OCI-LY7 (cell line): ENCODE measurements at regions not wholly inside any gene's neighbourhood (a gene's known extent, or its start where the extent isn't known, plus 50 kb on each side); places are given as distances from the start of the nearest gene placed in this dataset.

ENCODE experiments used
- BruUV-seq: library from RNA; stranded (reverse); fragments of 400-500 nt; replicated peaks from 2 replicates; lab custom pipeline; 2021; lab: Mats Ljungman, UMichigan
- CTCF ChIA-PET: fragments of 300-600 bp; sonication (Branson Sonifier 250); formaldehyde crosslinking; loops from one replicate; lab custom pipeline; 2022; ENCODE audit warnings: antibody characterized with exemption; ENCODE audit not compliant: unreplicated experiment; lab: Charles Lee
- POLR2A ChIA-PET: fragments of 300-600 bp; sonication (Branson Sonifier 250); formaldehyde crosslinking; loops from one replicate; lab custom pipeline; 2022; ENCODE audit warnings: antibody characterized with exemption; lab: Charles Lee
- DNase-seq: peaks from one replicate; pipeline ENCODE4 v3.0.0-alpha.2; 2015; ENCODE audit warnings: low spot score
- H2AFZ ChIP-seq: fragments of 200-600 bp; sonication (generic), shearing (Covaris generic); 2 replicates; pipeline ENCODE4 v1.6.1; 2014; ENCODE audit warnings: mild to moderate bottlenecking, antibody characterized with exemption, low read length, moderate library complexity
- H3K27ac ChIP-seq: fragments of 200-600 bp; sonication (generic); 2 replicates; pipeline ENCODE4 v1.5.1; 2014; ENCODE audit warnings: mixed run types, low read depth, mild to moderate bottlenecking, moderate library complexity, low read length, inconsistent platforms; ENCODE audit not compliant: poor library complexity, severe bottlenecking
- H3K36me3 ChIP-seq: fragments of 200-600 bp; sonication (generic); 2 replicates; pipeline ENCODE4 v1.6.1; 2014; ENCODE audit warnings: mild to moderate bottlenecking, antibody characterized with exemption, low read length, moderate library complexity, mixed read lengths; ENCODE audit not compliant: insufficient read depth
- H3K4me1 ChIP-seq: fragments of 200-600 bp; sonication (generic); 2 replicates; pipeline ENCODE4 v1.5.1; 2014; ENCODE audit warnings: mild to moderate bottlenecking, low read length; ENCODE audit not compliant: insufficient read depth, poor library complexity, severe bottlenecking
- H3K4me2 ChIP-seq: fragments of 200-600 bp; sonication (generic); 2 replicates; pipeline ENCODE4 v1.6.1; 2014; ENCODE audit warnings: mild to moderate bottlenecking, low read length
- H3K4me3 ChIP-seq: fragments of 200-600 bp; sonication (generic); 2 replicates; pipeline ENCODE4 v1.5.1; 2014; ENCODE audit warnings: mild to moderate bottlenecking, low read depth, low read length; ENCODE audit not compliant: poor library complexity, severe bottlenecking
- H3K79me2 ChIP-seq: fragments of 200-600 bp; sonication (generic); 2 replicates; pipeline ENCODE4 v1.6.1; 2016; ENCODE audit warnings: low read depth, mild to moderate bottlenecking, low read length, moderate library complexity, mixed read lengths; ENCODE audit not compliant: insufficient read depth
- H3K9me2 ChIP-seq: fragments of 200-600 bp; sonication (generic); 2 replicates; pipeline ENCODE4 v1.6.1; 2016; ENCODE audit warnings: mild to moderate bottlenecking, low read length, mixed read lengths; ENCODE audit not compliant: insufficient read depth
- H3K9me3 ChIP-seq: fragments of 200-600 bp; sonication (generic); 2 replicates; pipeline ENCODE4 v1.6.1; 2014; ENCODE audit warnings: mild to moderate bottlenecking, mixed run types, low read length, mixed read lengths
- H4K20me1 ChIP-seq: fragments of 200-600 bp; sonication (generic); 2 replicates; pipeline ENCODE4 v1.6.1; 2014; ENCODE audit warnings: mild to moderate bottlenecking, antibody characterized with exemption, low read length, moderate library complexity, mixed read lengths; ENCODE audit not compliant: insufficient read depth
- CTCF ChIP-seq: fragments of 200-600 bp; sonication (generic); conservative IDR thresholded peaks from 2 replicates; pipeline ENCODE4 v1.5.1; 2014; ENCODE audit warnings: mild to moderate bottlenecking, antibody characterized with exemption, low read length, moderate library complexity, mixed read lengths
- EZH2phosphoT487 ChIP-seq: fragments of 200-600 bp; sonication (generic); IDR thresholded peaks from 2 replicates; pipeline ENCODE4 v1.6.1; 2018; ENCODE audit warnings: low read depth, borderline replicate concordance, mild to moderate bottlenecking, mixed run types, antibody characterized with exemption, low read length, moderate library complexity, mixed read lengths
- intact Hi-C: fragments of 100-400 bp; cut with micrococcal nuclease; formaldehyde crosslinking; loops from one replicate; pipeline ENCODE4 v1.10.0; 2022; ENCODE audit not compliant: unreplicated experiment

DNA sequence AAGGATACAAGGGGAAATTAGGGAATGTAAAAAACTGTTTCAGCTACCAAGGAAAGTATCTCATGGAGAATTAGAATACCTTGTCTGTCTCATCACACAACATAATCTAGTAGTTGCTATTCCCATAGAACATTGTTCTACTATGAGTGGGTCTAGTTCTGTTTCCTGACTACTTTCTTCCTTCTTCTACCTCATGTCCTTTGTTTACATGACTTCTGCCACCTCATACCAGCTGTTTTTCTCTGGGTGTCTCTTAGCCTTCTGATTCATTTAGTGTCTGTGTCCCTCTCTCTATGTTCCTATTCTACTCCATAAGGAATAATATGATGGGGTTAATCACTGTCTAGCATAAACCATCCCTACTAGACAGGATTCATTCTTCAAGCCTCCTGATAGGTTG, 887.3 kb downstream of the DIAPH3 start:
- H3K4me2 ChIP-seq: no peak overlapping the region
- POLR2A ChIA-PET: interaction anchor here (0.5 to 0.7 kb wide), 2 partner anchors 325 to 513 kb away, joined by 3 to 4 read pairs; no protein-coding TSS in a partner anchor
- intact Hi-C loops: no loop called here
- CTCF ChIA-PET: no interaction called here
- no peak overlapping the region for H2AFZ ChIP-seq
- no peak for DNase-seq
- H3K79me2 ChIP-seq: no peaks in the 10 kb centered on the region
- BruUV-seq: no TSS peak
- H3K36me3 ChIP-seq: no peaks in the 10 kb centered on the region
- H3K4me3 ChIP-seq: no peak overlapping the region
- no peaks in the 10 kb centered on the region for H4K20me1 ChIP-seq
- H3K4me1 ChIP-seq: no peaks in the 10 kb centered on the region
- TF ChIP-seq CTCF (no peak), EZH2phosphoT487 (no peak)
- no peaks in the 10 kb centered on the region for H3K9me2 ChIP-seq
- H3K9me3 ChIP-seq: no peaks in the 10 kb centered on the region
- no peak overlapping the region for H3K27ac ChIP-seq

DNA sequence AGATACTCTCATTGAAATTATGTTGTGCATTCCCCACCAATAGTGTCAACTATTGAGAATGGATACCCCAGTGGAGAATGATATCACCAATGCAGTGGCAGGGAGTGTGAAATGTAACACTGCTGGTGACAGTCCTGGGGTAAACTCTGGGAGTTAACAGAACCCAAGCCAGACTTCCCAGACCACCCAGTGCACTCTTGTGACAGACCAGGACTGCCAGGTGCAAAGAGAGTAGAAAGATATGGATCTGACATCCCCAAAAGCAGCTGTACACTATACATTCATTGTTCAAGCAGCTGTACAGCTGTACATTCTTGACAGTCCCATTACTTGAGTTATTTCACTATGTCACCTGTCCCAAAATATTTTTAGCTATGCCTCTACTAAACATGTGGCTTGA, 886.6 kb downstream of the DIAPH3 start:
- no peaks in the 10 kb centered on the region for H3K9me3 ChIP-seq
- no peak for TF ChIP-seq EZH2phosphoT487
- no peak for TF ChIP-seq CTCF
- ChIA-PET CTCF (no interaction called here), POLR2A (interaction anchor here (0.5 kb wide), 1 partner anchor 512 kb away, joined by 4 read pairs; no protein-coding TSS in a partner anchor)
- H4K20me1 ChIP-seq: no peaks in the 10 kb centered on the region
- H3K4me2 ChIP-seq: no peak overlapping the region
- intact Hi-C loops: no loop called here
- no peaks in the 10 kb centered on the region for H3K9me2 ChIP-seq
- H3K27ac ChIP-seq: no peak overlapping the region
- H3K4me3 ChIP-seq: no peak overlapping the region
- no TSS peak for BruUV-seq
- H3K4me1 ChIP-seq: no peaks in the 10 kb centered on the region
- no peaks in the 10 kb centered on the region for H3K79me2 ChIP-seq
- no peak for DNase-seq
- H2AFZ ChIP-seq: no peak overlapping the region
- no peaks in the 10 kb centered on the region for H3K36me3 ChIP-seq

- Histone ChIP-seq H3K4me2 (no peak overlapping the region), H3K4me3 (no peak overlapping the region), H3K36me3 (no peaks in the 10 kb centered on the region), H3K9me3 (no peaks in the 10 kb centered on the region), H4K20me1 (no peaks in the 10 kb centered on the region), H3K27ac (no peak overlapping the region), H3K4me1 (no peaks in the 10 kb centered on the region), H3K79me2 (no peaks in the 10 kb centered on the region), H2AFZ (no peak overlapping the region), H3K9me2 (no peaks in the 10 kb centered on the region)
- TF ChIP-seq EZH2phosphoT487 (no peak), CTCF (no peak)
- DNase-seq: no peak
- ChIA-PET POLR2A (no interaction called here), CTCF (no interaction called here)
- intact Hi-C loops: no loop called here
- BruUV-seq: no TSS peak
These were observed 884.7 kb downstream of the DIAPH3 start for GRCh38 chr13:59279028-59279427.
